OCI-LY3 (cell line): ENCODE measurements at regions not wholly inside any gene's neighbourhood (a gene's known extent, or its start where the extent isn't known, plus 50 kb on each side); places are given as distances from the start of the nearest gene placed in this dataset.

Experiments used
- H2AFZ ChIP-seq: fragments of 200-600, 300-600 bp; shearing (Covaris generic); 2 replicates; pipeline ENCODE4 v1.6.0; 2014; ENCODE audit warnings: antibody characterized with exemption, low read depth, low read length
- H3K27ac ChIP-seq: fragments of 200-600, 300-600 bp; sonication (generic); 2 replicates; pipeline ENCODE4 v1.5.1; 2014; ENCODE audit warnings: mild to moderate bottlenecking, low read length, moderate library complexity, mixed read lengths
- H3K27me3 ChIP-seq: fragments of 200-600, 300-600 bp; sonication (generic); 2 replicates; pipeline ENCODE4 v1.6.1; 2014; ENCODE audit warnings: low read depth, low read length, mixed read lengths
- H3K36me3 ChIP-seq: fragments of 200-600, 300-600 bp; sonication (generic); replicated peaks from 2 replicates; pipeline ENCODE3; 2014; ENCODE audit warnings: low read depth, low read length, mixed read lengths
- H3K4me1 ChIP-seq: fragments of 300-600, 200-600 bp; sonication (generic); 2 replicates; pipeline ENCODE4 v1.6.1; 2014; ENCODE audit warnings: low read length, mixed read lengths
- H3K4me2 ChIP-seq: fragments of 200-600, 300-600 bp; sonication (generic); 2 replicates; pipeline ENCODE4 v1.6.1; 2014; ENCODE audit warnings: low read length, mixed read lengths
- H3K4me3 ChIP-seq: fragments of 300-600, 200-600 bp; sonication (generic); 2 replicates; pipeline ENCODE4 v1.5.1; 2014; ENCODE audit warnings: antibody characterized with exemption, mild to moderate bottlenecking, low read length, moderate library complexity
- H3K79me2 ChIP-seq: fragments of 300-600, 200-600 bp; shearing (Covaris generic); 2 replicates; pipeline ENCODE4 v1.6.1; 2014; ENCODE audit warnings: mild to moderate bottlenecking, low read length, mixed read lengths
- H3K9ac ChIP-seq: fragments of 300-600, 200-600 bp; shearing (Covaris generic); 2 replicates; pipeline ENCODE4 v1.6.0; 2014; ENCODE audit warnings: mild to moderate bottlenecking, low read length, moderate library complexity
- H3K9me3 ChIP-seq: fragments of 200-600, 300-600 bp; shearing (Covaris generic); 2 replicates; pipeline ENCODE4 v1.6.1; 2014; ENCODE audit warnings: low read length, mixed read lengths; ENCODE audit not compliant: insufficient read depth
- H4K20me1 ChIP-seq: fragments of 200-600, 300-600 bp; sonication (generic); 2 replicates; pipeline ENCODE4 v1.6.1; 2016; ENCODE audit warnings: low read length, mixed read lengths; ENCODE audit not compliant: insufficient read depth
- EZH2phosphoT487 ChIP-seq: fragments of 200-600 bp; shearing (Covaris generic); IDR thresholded peaks from 2 replicates; pipeline ENCODE4 v1.6.1; 2018; ENCODE audit warnings: antibody characterized with exemption, mixed run types, low read depth
- TF ChIP-seq, protein P1 (sequence below): fragments of 200-600, 300-600 bp; sonication (generic); IDR thresholded peaks from 2 replicates; pipeline ENCODE4 v1.5.1; 2014; ENCODE audit warnings: antibody characterized with exemption, low read length, low read depth

GRCh38 chr13:74064805-74065312 lies 69.3 kb downstream of the KLF12 start:
- no peak overlapping the region for H2AFZ ChIP-seq
- no peak overlapping the region for H3K27ac ChIP-seq
- no peaks in the 10 kb centered on the region for H3K27me3 ChIP-seq
- H3K4me1 ChIP-seq: peaks cover 32% of the 10 kb centered on the region
- H3K9ac ChIP-seq: no peak overlapping the region
- H3K79me2 ChIP-seq: peaks cover 11% of the 10 kb centered on the region
- H3K4me3 ChIP-seq: no peak overlapping the region
- TF ChIP-seq, protein P1, sequence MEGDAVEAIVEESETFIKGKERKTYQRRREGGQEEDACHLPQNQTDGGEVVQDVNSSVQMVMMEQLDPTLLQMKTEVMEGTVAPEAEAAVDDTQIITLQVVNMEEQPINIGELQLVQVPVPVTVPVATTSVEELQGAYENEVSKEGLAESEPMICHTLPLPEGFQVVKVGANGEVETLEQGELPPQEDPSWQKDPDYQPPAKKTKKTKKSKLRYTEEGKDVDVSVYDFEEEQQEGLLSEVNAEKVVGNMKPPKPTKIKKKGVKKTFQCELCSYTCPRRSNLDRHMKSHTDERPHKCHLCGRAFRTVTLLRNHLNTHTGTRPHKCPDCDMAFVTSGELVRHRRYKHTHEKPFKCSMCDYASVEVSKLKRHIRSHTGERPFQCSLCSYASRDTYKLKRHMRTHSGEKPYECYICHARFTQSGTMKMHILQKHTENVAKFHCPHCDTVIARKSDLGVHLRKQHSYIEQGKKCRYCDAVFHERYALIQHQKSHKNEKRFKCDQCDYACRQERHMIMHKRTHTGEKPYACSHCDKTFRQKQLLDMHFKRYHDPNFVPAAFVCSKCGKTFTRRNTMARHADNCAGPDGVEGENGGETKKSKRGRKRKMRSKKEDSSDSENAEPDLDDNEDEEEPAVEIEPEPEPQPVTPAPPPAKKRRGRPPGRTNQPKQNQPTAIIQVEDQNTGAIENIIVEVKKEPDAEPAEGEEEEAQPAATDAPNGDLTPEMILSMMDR: no peak
- TF ChIP-seq EZH2phosphoT487: no peak
- no peak overlapping the region for H3K4me2 ChIP-seq
- H3K9me3 ChIP-seq: no peaks in the 10 kb centered on the region
- H4K20me1 ChIP-seq: no peaks in the 10 kb centered on the region
- H3K36me3 ChIP-seq: peaks cover 4% of the 10 kb centered on the region

- Histone ChIP-seq H3K36me3 (no peaks in the 10 kb centered on the region), H3K4me1 (peaks cover 32% of the 10 kb centered on the region), H3K27ac (peak overlapping the region; percentile 79), H3K27me3 (no peaks in the 10 kb centered on the region), H3K79me2 (peaks cover 11% of the 10 kb centered on the region), H3K9ac (peak overlapping the region; percentile 46), H3K9me3 (no peaks in the 10 kb centered on the region), H4K20me1 (no peaks in the 10 kb centered on the region), H3K4me3 (peak overlapping the region; percentile 65), H3K4me2 (peak overlapping the region; percentile 87), H2AFZ (no peak overlapping the region)
- no peak for TF ChIP-seq EZH2phosphoT487
- TF ChIP-seq, protein P1: no peak
These were observed 70.6 kb downstream of the KLF12 start for GRCh38 chr13:74063533-74064100.

DNA sequence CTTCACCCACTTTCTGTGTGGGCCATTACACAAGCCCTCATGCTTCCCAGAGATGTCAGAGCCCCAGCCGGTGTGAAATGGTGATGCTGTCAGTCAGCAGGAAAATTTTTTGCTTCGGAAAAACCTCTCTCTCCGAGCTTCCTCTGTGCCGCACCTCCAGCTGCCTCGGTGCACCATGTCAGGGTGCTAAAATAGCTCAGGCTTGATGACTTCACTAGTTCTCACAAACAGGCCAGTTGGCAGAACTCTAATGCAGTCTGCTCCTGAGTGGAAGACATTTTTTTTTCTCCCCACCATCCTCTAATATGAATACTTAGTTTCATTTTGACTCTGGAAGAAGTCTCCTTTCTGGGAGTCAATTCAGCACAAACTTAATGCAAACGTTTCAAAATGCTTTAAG lies 71.3 kb downstream of the KLF12 start:
- Histone ChIP-seq H4K20me1 (no peaks in the 10 kb centered on the region), H3K36me3 (no peaks in the 10 kb centered on the region), H3K4me1 (peaks cover 32% of the 10 kb centered on the region), H3K9me3 (no peaks in the 10 kb centered on the region), H2AFZ (no peak overlapping the region), H3K4me2 (peak overlapping the region; percentile 87), H3K27ac (peak overlapping the region; percentile 79), H3K27me3 (no peaks in the 10 kb centered on the region), H3K4me3 (peak overlapping the region; percentile 65), H3K79me2 (peaks cover 11% of the 10 kb centered on the region), H3K9ac (peak overlapping the region; percentile 46)
- TF ChIP-seq, protein P1: no peak
- no peak for TF ChIP-seq EZH2phosphoT487

DNA sequence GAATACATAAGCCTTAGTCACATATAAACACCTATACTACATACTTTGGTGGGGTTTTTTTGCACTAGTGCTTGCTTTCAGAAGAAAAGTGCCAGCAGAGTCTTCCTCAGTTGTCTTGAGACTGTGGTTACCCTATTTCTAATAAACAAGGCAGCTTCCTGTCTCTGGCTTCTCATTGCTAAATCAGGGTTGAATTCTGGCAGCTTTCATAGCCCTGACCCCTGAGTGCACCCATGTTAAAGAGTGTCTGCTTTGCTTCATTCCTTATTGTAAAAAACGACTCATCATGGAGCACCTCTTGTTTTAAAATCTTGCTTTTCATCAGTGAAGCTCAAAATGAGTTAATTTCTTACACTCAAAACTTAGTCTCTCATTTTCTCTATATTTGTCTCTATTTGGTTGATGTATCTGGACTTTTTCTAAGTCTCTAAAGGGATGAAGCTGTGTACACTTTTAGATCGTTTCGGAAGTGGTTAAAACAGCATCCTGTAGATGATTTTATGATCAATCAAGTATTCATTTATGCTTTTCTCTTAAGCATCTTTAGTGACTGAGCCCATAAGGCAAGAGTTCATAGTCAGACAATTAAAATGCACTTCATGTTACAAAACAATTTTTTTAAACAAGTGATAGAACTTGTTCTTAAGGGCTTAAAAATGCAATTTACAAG lies 72.1 kb downstream of the KLF12 start:
- no peaks in the 10 kb centered on the region for H4K20me1 ChIP-seq
- TF ChIP-seq, protein P1: no peak
- TF ChIP-seq EZH2phosphoT487: no peak
- H3K9ac ChIP-seq: no peak overlapping the region
- H3K27me3 ChIP-seq: no peaks in the 10 kb centered on the region
- no peak overlapping the region for H2AFZ ChIP-seq
- peaks cover 32% of the 10 kb centered on the region for H3K4me1 ChIP-seq
- peak overlapping the region; percentile 79; the same call in 1 of the 2 replicates for H3K27ac ChIP-seq
- H3K36me3 ChIP-seq: no peaks in the 10 kb centered on the region
- H3K4me3 ChIP-seq: peak overlapping the region; percentile 65
- no peaks in the 10 kb centered on the region for H3K9me3 ChIP-seq
- peak overlapping the region; percentile 87 for H3K4me2 ChIP-seq
- H3K79me2 ChIP-seq: peaks cover 11% of the 10 kb centered on the region
